WTC11 (cell line): ENCODE measurements at regions not wholly inside any gene's neighbourhood (a gene's known extent, or its start where the extent isn't known, plus 50 kb on each side); places are given as distances from the start of the nearest gene placed in this dataset.

Experiments used
- ATAC-seq: fragments of 200-7000 bp; cut with Tn5 transposase; 2 replicates; pipeline ENCODE4 v1.10.0; 2021; ENCODE audit warnings: mild to moderate bottlenecking, moderate library complexity
- CTCF ChIA-PET: fragments of 300-600 bp; sonication (Branson Sonifier 250); formaldehyde crosslinking; loops from one replicate; lab custom pipeline; 2021; ENCODE audit warnings: antibody characterized with exemption; lab: Charles Lee
- POLR2A ChIA-PET: fragments of 350-600 bp; sonication (Branson Sonifier 250); formaldehyde crosslinking; loops from one replicate; lab custom pipeline; 2021; ENCODE audit warnings: antibody characterized with exemption; lab: Charles Lee
- DNase-seq: peaks from one replicate; pipeline ENCODE4 v3.0.0; 2021; ENCODE audit warnings: low spot score
- H3K27ac Mint-ChIP-seq: 2 replicates; pipeline ENCODE4 v1.8.0; 2021; ENCODE audit warnings: mixed read lengths
- H3K27me3 Mint-ChIP-seq: 2 replicates; pipeline ENCODE4 v1.8.0; 2021; ENCODE audit warnings: low read depth, mild to moderate bottlenecking, moderate library complexity, mixed read lengths
- H3K36me3 Mint-ChIP-seq: 2 replicates; pipeline ENCODE4 v1.8.0; 2021; ENCODE audit warnings: mixed read lengths
- H3K4me1 Mint-ChIP-seq: 2 replicates; pipeline ENCODE4 v1.8.0; 2022; ENCODE audit warnings: mixed read lengths
- H3K4me3 Mint-ChIP-seq: 2 replicates; pipeline ENCODE4 v1.8.0; 2021; ENCODE audit warnings: mild to moderate bottlenecking, moderate library complexity, mixed read lengths
- H3K9me3 Mint-ChIP-seq: 2 replicates; pipeline ENCODE4 v1.8.0; 2021; ENCODE audit warnings: mixed read lengths
- FOXP1 ChIP-seq: sonication (generic); formaldehyde crosslinking; IDR thresholded peaks from 2 replicates; pipeline ENCODE4 v1.8.0; 2022; ENCODE audit warnings: missing genetic modification reagents, mild to moderate bottlenecking, moderate library complexity, borderline replicate concordance
- FOXP4 ChIP-seq: sonication (generic); formaldehyde crosslinking; IDR thresholded peaks from 2 replicates; pipeline ENCODE4 v1.8.0; 2022; ENCODE audit warnings: mild to moderate bottlenecking, missing genetic modification reagents
- GRHL2 ChIP-seq: fragments of 250-450 bp; sonication (Bioruptor Pico); IDR thresholded peaks from 2 replicates; pipeline ENCODE4 v1.8.0; 2022; ENCODE audit warnings: mild to moderate bottlenecking, moderate library complexity; ENCODE audit not compliant: insufficient replicate concordance, severe bottlenecking
- MYBL2 ChIP-seq: sonication (generic); formaldehyde crosslinking; IDR thresholded peaks from 2 replicates; pipeline ENCODE4 v1.8.1; 2023; ENCODE audit warnings: mild to moderate bottlenecking, moderate library complexity, missing genetic modification reagents
- PRRX2 ChIP-seq: fragments of 250-450 bp; sonication (Bioruptor Pico); IDR thresholded peaks from 2 replicates; pipeline ENCODE4 v1.8.0; 2021; ENCODE audit warnings: mild to moderate bottlenecking
- RORB ChIP-seq: fragments of 250-450 bp; sonication (Bioruptor Pico); IDR thresholded peaks from 2 replicates; pipeline ENCODE4 v1.9.0; 2021; ENCODE audit warnings: mild to moderate bottlenecking
- TP53 ChIP-seq: sonication (generic); formaldehyde crosslinking; IDR thresholded peaks from 2 replicates; pipeline ENCODE4 v1.8.1; 2023; ENCODE audit warnings: mild to moderate bottlenecking, missing genetic modification reagents
- ZNF263 ChIP-seq: sonication (generic); formaldehyde crosslinking; IDR thresholded peaks from 2 replicates; pipeline ENCODE4 v1.8.1; 2022; ENCODE audit warnings: low read depth, mild to moderate bottlenecking, moderate library complexity, missing genetic modification reagents
- TF ChIP-seq, protein P1 (sequence below): fragments of 250-450 bp; sonication (Bioruptor Pico); conservative IDR thresholded peaks from 2 replicates; pipeline ENCODE4 v1.9.0; 2021; ENCODE audit warnings: mild to moderate bottlenecking
- TF ChIP-seq, protein P2 (sequence below): sonication (generic); formaldehyde crosslinking; IDR thresholded peaks from 2 replicates; pipeline ENCODE4 v1.8.0; 2022; ENCODE audit warnings: mild to moderate bottlenecking, missing genetic modification reagents
- TF ChIP-seq, protein P3 (sequence below): fragments of 250-450 bp; sonication (Bioruptor Pico); IDR thresholded peaks from 2 replicates; pipeline ENCODE4 v1.9.0; 2021; ENCODE audit warnings: moderate library complexity, mild to moderate bottlenecking, inconsistent platforms, borderline replicate concordance
- TF ChIP-seq, protein P4 (sequence below): sonication (generic); formaldehyde crosslinking; IDR thresholded peaks from 2 replicates; pipeline ENCODE4 v1.8.1; 2023; ENCODE audit warnings: mild to moderate bottlenecking, missing genetic modification reagents, borderline replicate concordance

DNA sequence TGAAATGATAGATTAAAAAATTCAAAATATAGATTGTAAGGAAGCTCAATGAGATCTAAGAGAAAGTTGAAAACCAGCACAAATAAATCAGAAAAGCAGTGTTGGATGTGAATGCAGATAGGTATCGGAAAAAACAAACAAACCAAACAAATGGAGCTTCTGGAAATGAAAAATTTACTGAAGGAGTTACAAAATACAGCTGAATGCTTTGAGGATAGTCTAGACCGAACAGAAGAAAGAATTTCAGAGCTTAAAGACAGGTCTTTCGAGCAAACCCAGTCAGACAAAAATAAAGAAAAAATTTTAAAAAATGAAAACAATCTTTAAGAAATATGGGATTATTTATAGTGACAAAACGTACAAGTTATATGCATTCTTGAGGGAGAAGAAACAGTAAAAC is 146.7 kb downstream of the FAM83B start:
- POLR2A ChIA-PET = no interaction called here
- no peaks in the 10 kb centered on the region for H3K4me1 Mint-ChIP-seq
- TF ChIP-seq PRRX2 (CRISPR knock-in tag) = no peak
- TF ChIP-seq GRHL2 (CRISPR knock-in tag) = no peak
- TF ChIP-seq ZNF263 (CRISPR knock-in tag) = no peak
- TF ChIP-seq, protein P1, sequence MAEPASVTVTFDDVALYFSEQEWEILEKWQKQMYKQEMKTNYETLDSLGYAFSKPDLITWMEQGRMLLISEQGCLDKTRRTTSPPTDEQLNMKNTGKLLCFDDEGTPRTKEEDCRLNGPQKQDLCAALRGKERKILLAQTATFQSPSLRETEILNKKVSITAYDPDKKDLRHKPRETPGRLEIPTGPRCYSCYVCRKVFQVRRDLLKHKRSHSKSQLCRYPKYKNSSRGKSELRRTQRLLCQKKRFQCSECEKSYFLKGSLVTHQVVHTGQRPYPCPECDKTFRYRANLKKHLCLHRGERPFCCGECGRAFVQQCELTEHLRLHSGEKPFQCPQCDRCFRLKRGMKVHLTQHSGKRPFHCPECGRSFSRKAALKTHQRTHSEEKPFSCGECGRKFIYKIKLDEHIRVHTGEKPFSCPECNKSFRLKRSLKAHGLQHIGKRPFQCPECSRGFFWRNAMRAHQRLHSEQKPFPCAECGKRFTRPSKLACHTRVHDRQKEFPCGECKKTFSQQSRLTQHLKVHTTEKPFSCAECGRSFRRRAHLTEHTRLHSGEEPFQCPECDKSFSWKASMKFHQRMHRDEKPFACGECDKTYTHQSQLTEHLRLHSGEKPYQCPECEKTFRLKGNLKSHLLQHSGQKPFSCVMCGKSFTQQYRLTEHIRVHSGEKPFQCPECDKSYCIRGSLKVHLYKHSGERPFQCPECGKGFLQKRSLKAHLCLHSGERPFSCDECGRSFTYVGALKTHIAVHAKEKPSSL (CRISPR knock-in tag) = no peak
- TF ChIP-seq RORB (CRISPR knock-in tag) = no peak
- no peak for TF ChIP-seq TP53 (CRISPR knock-in tag)
- TF ChIP-seq, protein P2, sequence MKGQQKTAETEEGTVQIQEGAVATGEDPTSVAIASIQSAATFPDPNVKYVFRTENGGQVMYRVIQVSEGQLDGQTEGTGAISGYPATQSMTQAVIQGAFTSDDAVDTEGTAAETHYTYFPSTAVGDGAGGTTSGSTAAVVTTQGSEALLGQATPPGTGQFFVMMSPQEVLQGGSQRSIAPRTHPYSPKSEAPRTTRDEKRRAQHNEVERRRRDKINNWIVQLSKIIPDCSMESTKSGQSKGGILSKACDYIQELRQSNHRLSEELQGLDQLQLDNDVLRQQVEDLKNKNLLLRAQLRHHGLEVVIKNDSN (CRISPR knock-in tag) = no peak
- TF ChIP-seq, protein P3, sequence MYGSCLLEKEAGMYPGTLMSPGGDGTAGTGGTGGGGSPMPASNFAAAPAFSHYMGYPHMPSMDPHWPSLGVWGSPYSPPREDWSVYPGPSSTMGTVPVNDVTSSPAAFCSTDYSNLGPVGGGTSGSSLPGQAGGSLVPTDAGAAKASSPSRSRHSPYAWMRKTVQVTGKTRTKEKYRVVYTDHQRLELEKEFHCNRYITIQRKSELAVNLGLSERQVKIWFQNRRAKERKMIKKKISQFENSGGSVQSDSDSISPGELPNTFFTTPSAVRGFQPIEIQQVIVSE (CRISPR knock-in tag) = no peak
- TF ChIP-seq, protein P4, sequence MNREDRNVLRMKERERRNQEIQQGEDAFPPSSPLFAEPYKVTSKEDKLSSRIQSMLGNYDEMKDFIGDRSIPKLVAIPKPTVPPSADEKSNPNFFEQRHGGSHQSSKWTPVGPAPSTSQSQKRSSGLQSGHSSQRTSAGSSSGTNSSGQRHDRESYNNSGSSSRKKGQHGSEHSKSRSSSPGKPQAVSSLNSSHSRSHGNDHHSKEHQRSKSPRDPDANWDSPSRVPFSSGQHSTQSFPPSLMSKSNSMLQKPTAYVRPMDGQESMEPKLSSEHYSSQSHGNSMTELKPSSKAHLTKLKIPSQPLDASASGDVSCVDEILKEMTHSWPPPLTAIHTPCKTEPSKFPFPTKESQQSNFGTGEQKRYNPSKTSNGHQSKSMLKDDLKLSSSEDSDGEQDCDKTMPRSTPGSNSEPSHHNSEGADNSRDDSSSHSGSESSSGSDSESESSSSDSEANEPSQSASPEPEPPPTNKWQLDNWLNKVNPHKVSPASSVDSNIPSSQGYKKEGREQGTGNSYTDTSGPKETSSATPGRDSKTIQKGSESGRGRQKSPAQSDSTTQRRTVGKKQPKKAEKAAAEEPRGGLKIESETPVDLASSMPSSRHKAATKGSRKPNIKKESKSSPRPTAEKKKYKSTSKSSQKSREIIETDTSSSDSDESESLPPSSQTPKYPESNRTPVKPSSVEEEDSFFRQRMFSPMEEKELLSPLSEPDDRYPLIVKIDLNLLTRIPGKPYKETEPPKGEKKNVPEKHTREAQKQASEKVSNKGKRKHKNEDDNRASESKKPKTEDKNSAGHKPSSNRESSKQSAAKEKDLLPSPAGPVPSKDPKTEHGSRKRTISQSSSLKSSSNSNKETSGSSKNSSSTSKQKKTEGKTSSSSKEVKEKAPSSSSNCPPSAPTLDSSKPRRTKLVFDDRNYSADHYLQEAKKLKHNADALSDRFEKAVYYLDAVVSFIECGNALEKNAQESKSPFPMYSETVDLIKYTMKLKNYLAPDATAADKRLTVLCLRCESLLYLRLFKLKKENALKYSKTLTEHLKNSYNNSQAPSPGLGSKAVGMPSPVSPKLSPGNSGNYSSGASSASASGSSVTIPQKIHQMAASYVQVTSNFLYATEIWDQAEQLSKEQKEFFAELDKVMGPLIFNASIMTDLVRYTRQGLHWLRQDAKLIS = no peak
- no peaks in the 10 kb centered on the region for H3K9me3 Mint-ChIP-seq
- no peak overlapping the region for H3K4me3 Mint-ChIP-seq
- CTCF ChIA-PET = interaction anchor here (0.6 to 2.7 kb wide), 5 partner anchors 76 to 372 kb away, joined by 3 to 27 read pairs (median 4); partner anchors contain the start of gene HCRTR2
- no peaks in the 10 kb centered on the region for H3K27me3 Mint-ChIP-seq
- no peak for ATAC-seq
- no peaks in the 10 kb centered on the region for H3K36me3 Mint-ChIP-seq
- DNase-seq = no peak
- H3K27ac Mint-ChIP-seq = no peak overlapping the region

GRCh38 chr6:54993948-54994347 is 147.4 kb downstream of the FAM83B start:
- TF ChIP-seq FOXP4 (CRISPR knock-in tag) (no peak), FOXP1 (CRISPR knock-in tag) (no peak)
- ChIA-PET POLR2A (no interaction called here), CTCF (interaction anchor here (0.6 to 2.7 kb wide), 6 partner anchors 75 to 373 kb away, joined by 3 to 27 read pairs (median 4); partner anchors contain the start of gene HCRTR2)
- no peak for ATAC-seq
- Mint-ChIP-seq H3K9me3 (no peaks in the 10 kb centered on the region), H3K36me3 (no peaks in the 10 kb centered on the region), H3K27ac (no peak overlapping the region), H3K27me3 (no peaks in the 10 kb centered on the region), H3K4me1 (no peaks in the 10 kb centered on the region), H3K4me3 (no peak overlapping the region)
- DNase-seq = no peak

DNA sequence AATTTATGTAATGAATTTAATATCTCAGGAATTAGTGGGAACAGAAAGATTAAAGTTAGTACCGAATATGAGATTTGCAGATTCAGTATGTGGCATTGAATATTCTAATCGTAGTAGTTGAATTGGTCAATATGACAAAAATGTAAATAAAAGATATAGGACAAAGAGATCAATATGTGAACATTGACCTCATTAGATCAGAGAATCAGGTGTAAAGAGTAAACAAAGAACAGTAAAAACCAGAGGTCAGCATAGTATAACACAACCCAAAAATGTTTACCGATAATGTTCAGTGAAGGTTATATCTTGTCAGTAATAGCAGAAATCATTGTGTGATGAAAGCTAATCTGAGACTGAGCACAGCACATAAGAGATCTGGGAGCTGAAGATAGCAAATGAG is 152.0 kb downstream of the FAM83B start:
- Mint-ChIP-seq H3K4me3 (no peak overlapping the region), H3K4me1 (no peaks in the 10 kb centered on the region), H3K27me3 (no peaks in the 10 kb centered on the region), H3K36me3 (no peaks in the 10 kb centered on the region), H3K9me3 (no peaks in the 10 kb centered on the region), H3K27ac (no peak overlapping the region)
- ChIA-PET CTCF (no interaction called here), POLR2A (no interaction called here)
- no peak for ATAC-seq
- DNase-seq = no peak
- TF ChIP-seq MYBL2 (no peak), FOXP1 (CRISPR knock-in tag) (no peak)
- TF ChIP-seq, protein P4 = no peak
